MM.1S (cell line): ENCODE measurements at regions not wholly inside any gene's neighbourhood (a gene's known extent, or its start where the extent isn't known, plus 50 kb on each side); places are given as distances from the start of the nearest gene placed in this dataset.

Experiments
- EZH2 ChIP-seq: fragments of 300-600 bp; sonication (generic); optimal IDR thresholded peaks from 2 replicates; pipeline ENCODE3; 2017; ENCODE audit warnings: low read depth, mild to moderate bottlenecking, antibody characterized with exemption, low read length, mixed read lengths
- TF ChIP-seq, protein P1 (sequence below): fragments of 300-600 bp; sonication (generic); IDR thresholded peaks from 2 replicates; pipeline ENCODE4 v1.5.1; 2016; ENCODE audit warnings: antibody characterized with exemption, low read length, mixed read lengths

DNA sequence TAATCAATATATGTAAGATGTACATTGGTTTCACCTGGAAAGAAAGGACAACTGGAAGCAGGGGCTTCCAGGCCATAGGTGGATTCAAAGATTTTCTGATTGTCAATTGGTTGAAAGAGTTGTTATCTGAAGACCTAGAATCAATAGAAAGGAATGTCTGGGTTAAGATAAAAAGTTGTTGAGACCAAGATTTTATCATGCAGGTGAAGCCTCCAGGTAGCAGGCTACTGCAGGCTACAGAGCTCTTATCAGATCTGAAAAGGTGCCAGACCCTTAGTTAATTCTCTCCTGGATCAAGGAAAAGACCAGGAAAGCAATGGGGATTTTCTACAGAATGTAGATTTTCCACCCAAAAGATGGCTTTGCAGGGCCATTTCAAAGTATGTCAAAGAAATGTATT lies 487.2 kb downstream of the BTBD3 start:
- TF ChIP-seq, protein P1, sequence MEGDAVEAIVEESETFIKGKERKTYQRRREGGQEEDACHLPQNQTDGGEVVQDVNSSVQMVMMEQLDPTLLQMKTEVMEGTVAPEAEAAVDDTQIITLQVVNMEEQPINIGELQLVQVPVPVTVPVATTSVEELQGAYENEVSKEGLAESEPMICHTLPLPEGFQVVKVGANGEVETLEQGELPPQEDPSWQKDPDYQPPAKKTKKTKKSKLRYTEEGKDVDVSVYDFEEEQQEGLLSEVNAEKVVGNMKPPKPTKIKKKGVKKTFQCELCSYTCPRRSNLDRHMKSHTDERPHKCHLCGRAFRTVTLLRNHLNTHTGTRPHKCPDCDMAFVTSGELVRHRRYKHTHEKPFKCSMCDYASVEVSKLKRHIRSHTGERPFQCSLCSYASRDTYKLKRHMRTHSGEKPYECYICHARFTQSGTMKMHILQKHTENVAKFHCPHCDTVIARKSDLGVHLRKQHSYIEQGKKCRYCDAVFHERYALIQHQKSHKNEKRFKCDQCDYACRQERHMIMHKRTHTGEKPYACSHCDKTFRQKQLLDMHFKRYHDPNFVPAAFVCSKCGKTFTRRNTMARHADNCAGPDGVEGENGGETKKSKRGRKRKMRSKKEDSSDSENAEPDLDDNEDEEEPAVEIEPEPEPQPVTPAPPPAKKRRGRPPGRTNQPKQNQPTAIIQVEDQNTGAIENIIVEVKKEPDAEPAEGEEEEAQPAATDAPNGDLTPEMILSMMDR: no peak
- TF ChIP-seq EZH2: no peak
